HCT116 (cell line): ENCODE measurements at regions not wholly inside any gene's neighbourhood (a gene's known extent, or its start where the extent isn't known, plus 50 kb on each side); places are given as distances from the start of the nearest gene placed in this dataset.

ENCODE experiments used
- ATAC-seq: fragments of 200-7000 bp; cut with Tn5 transposase; 2 replicates; pipeline ENCODE4 v1.9.1; 2020; ENCODE audit warnings: mild to moderate bottlenecking, moderate library complexity
- BruUV-seq: library from RNA; stranded (reverse); fragments of 400-500 nt; replicated peaks from 2 replicates; lab custom pipeline; 2021; lab: Mats Ljungman, UMichigan
- CTCF ChIA-PET: fragments of 300-600 bp; sonication (Branson Sonifier 250); formaldehyde crosslinking; loops from one replicate; lab custom pipeline; 2021; ENCODE audit warnings: antibody characterized with exemption; lab: Charles Lee
- POLR2A ChIA-PET: fragments of 300-600, 350-600 bp; sonication (Branson Sonifier 250); formaldehyde crosslinking; loops from one replicate; lab custom pipeline; 2021; ENCODE audit warnings: antibody characterized with exemption; lab: Charles Lee
- RAD21 ChIA-PET, 2 experiments: fragments of 300-600 bp; sonication (Branson Sonifier 250); formaldehyde crosslinking; loops; one replicate each; lab custom pipeline; 2023; ENCODE audit warnings: low total read pairs in 2 of 2; ENCODE audit not compliant: uncharacterized antibody in 2 of 2, unreplicated experiment in 2 of 2, low non-redundant PET in 1 of 2; lab: Charles Lee
- DNase-seq: peaks from one replicate; pipeline ENCODE4 v3.0.0-alpha.2; 2010; ENCODE audit warnings: low read depth, low spot score
- H2AFZ ChIP-seq: fragments of 200-600 bp; shearing (Covaris generic), sonication (generic); 2 replicates; pipeline ENCODE4 v1.6.1; 2017; ENCODE audit warnings: low read depth, mixed run types, mixed read lengths, antibody characterized with exemption, low read length; ENCODE audit not compliant: poor library complexity, severe bottlenecking
- H3K27ac ChIP-seq: 2 replicates; pipeline ENCODE4 v1.5.1; 2012; ENCODE audit warnings: low read depth, low read length
- H3K27me3 ChIP-seq: fragments of 200-600 bp; sonication (generic); 2 replicates; pipeline ENCODE4 v1.6.1; 2016; ENCODE audit warnings: mixed run types, low read length, mixed read lengths; ENCODE audit not compliant: insufficient read depth
- H3K36me3 ChIP-seq, 2 experiments: fragments of 200-500 bp in 1 of 2; fragments of 200-600 bp in 1 of 2; sonication (Bioruptor generic) in 1 of 2; sonication (generic) in 1 of 2; 2 replicates each; pipeline versions ENCODE4 v1.5.1 to v1.6.1; 2014 to 2016; ENCODE audit warnings: low read length in 2 of 2, inconsistent platforms in 1 of 2, mixed read lengths in 1 of 2, mixed run types in 1 of 2; ENCODE audit not compliant: insufficient read depth in 2 of 2, control insufficient read depth in 1 of 2
- H3K4me1 ChIP-seq, 2 experiments: fragments of 200-600 bp in 1 of 2; sonication (generic) in 1 of 2; 2 replicates each; pipeline versions ENCODE4 v1.5.1 to v1.6.1; 2012 to 2017; ENCODE audit warnings: low read length in 2 of 2, inconsistent platforms in 1 of 2, mild to moderate bottlenecking in 1 of 2, mixed read lengths in 1 of 2, mixed run types in 1 of 2, moderate library complexity in 1 of 2; ENCODE audit not compliant: insufficient read depth in 2 of 2, control insufficient read depth in 1 of 2
- H3K4me2 ChIP-seq: fragments of 200-600 bp; sonication (generic); 2 replicates; pipeline ENCODE4 v1.6.1; 2017; ENCODE audit warnings: mixed run types, low read length, mixed read lengths
- H3K4me3 ChIP-seq, 2 experiments: fragments of 200-600 bp in 1 of 2; sonication (generic) in 1 of 2; replicated peaks in 1 of 2; 2 replicates each; pipeline ENCODE4 v1.5.1; 2011 to 2016; ENCODE audit warnings: low read length in 2 of 2, control low read depth in 1 of 2, low read depth in 1 of 2, mild to moderate bottlenecking in 1 of 2, mixed read lengths in 1 of 2, mixed run types in 1 of 2
- H3K79me2 ChIP-seq: fragments of 200-600 bp; sonication (generic); 2 replicates; pipeline ENCODE4 v1.6.1; 2017; ENCODE audit warnings: mild to moderate bottlenecking, mixed run types, low read length, moderate library complexity, mixed read lengths; ENCODE audit not compliant: insufficient read depth
- H3K9ac ChIP-seq: fragments of 200-600 bp; sonication (generic); 2 replicates; pipeline ENCODE4 v1.6.1; 2016; ENCODE audit warnings: low read length, mixed read lengths
- H3K9me2 ChIP-seq: fragments of 200-600 bp; sonication (generic), shearing (Covaris generic); 2 replicates; pipeline ENCODE4 v1.6.1; 2017; ENCODE audit warnings: mixed run types, mild to moderate bottlenecking, moderate library complexity; ENCODE audit not compliant: insufficient read depth
- H3K9me3 ChIP-seq, 2 experiments: fragments of 200-500 bp in 1 of 2; fragments of 200-600 bp in 1 of 2; sonication (Bioruptor generic) in 1 of 2; sonication (generic) in 1 of 2; 2 replicates each; pipeline ENCODE4 v1.6.1; 2014 to 2017; ENCODE audit warnings: low read length in 2 of 2, mixed read lengths in 2 of 2, inconsistent platforms in 1 of 2, low read depth in 1 of 2, mild to moderate bottlenecking in 1 of 2, mixed run types in 1 of 2, moderate library complexity in 1 of 2; ENCODE audit not compliant: control insufficient read depth in 1 of 2, insufficient read depth in 1 of 2
- H4K20me1 ChIP-seq: fragments of 200-600 bp; sonication (generic), shearing (Covaris generic); 2 replicates; pipeline ENCODE4 v1.6.1; 2017; ENCODE audit warnings: mixed run types, mild to moderate bottlenecking, moderate library complexity; ENCODE audit not compliant: insufficient read depth
- CTCF ChIP-seq, 3 experiments: fragments of 200-600 bp in 1 of 3; sonication (generic) in 1 of 3; IDR thresholded peaks in 2 of 3; conservative IDR thresholded peaks in 1 of 3; 2 replicates each; pipeline ENCODE4 v1.5.1; 2012 to 2017; ENCODE audit warnings: low read depth in 2 of 3, low read length in 2 of 3, antibody characterized with exemption in 1 of 3, borderline replicate concordance in 1 of 3, control low read depth in 1 of 3, mild to moderate bottlenecking in 1 of 3, mixed read lengths in 1 of 3, mixed run types in 1 of 3, moderate library complexity in 1 of 3; ENCODE audit not compliant: insufficient read depth in 1 of 3
- RAD21 ChIP-seq: IDR thresholded peaks from 2 replicates; pipeline ENCODE4 v1.6.1; 2012; ENCODE audit warnings: low read depth, mild to moderate bottlenecking
- ZFX ChIP-seq: fragments of 450-650 bp; IDR thresholded peaks from 2 replicates; pipeline ENCODE4 v1.6.1; 2017
- intact Hi-C: fragments of 100-400 bp; cut with micrococcal nuclease; formaldehyde crosslinking; loops from 2 replicates; pipeline ENCODE4 v1.10.0; 2022

- H3K4me2 ChIP-seq, result no peak overlapping the region
Measured at GRCh38 chr14:86798330-86798729, 1194.7 kb downstream of the GALC start.

GRCh38 chr14:86797075-86797351 lies 1196.0 kb downstream of the GALC start:
- no peak for TF ChIP-seq CTCF (IDR thresholded peaks at IDR 0.05 in 2 of 3, conservative IDR thresholded peaks at IDR 0.05 in 1 of 3; ENCODE audit: borderline replicate concordance in 1 of 3, insufficient read depth in 1 of 3, low read depth in 2 of 3, low read length in 2 of 3)
- no peak for TF ChIP-seq RAD21
- TF ChIP-seq ZFX, result no peak
- TF ChIP-seq, all 23 proteins: peak for 0
- H3K27ac ChIP-seq, result no peak overlapping the region
- no peaks in the 10 kb centered on the region for H3K36me3 ChIP-seq
- H3K4me1 ChIP-seq, result no peaks in the 10 kb centered on the region
- no peaks in the 10 kb centered on the region for H3K79me2 ChIP-seq
- H3K27me3 ChIP-seq, result no peaks in the 10 kb centered on the region
- ATAC-seq (no peak), DNase-seq (no peak)
- CTCF ChIA-PET, result no interaction called here
- RAD21 ChIA-PET, result no interaction called here
- intact Hi-C loops, result no loop called here
- H3K4me2 ChIP-seq, result no peak overlapping the region
- no peak overlapping the region for H3K9ac ChIP-seq
- H3K9me3 ChIP-seq, result peaks cover 8 to 13% of the 10 kb centered on the region in 2 experiments; a peak in 2 of 4 replicates
- no peaks in the 10 kb centered on the region for H3K9me2 ChIP-seq
- POLR2A ChIA-PET, result no interaction called here
- BruUV-seq, result no TSS peak
- H2AFZ ChIP-seq, result no peak overlapping the region
- H4K20me1 ChIP-seq, result no peaks in the 10 kb centered on the region
- no peak overlapping the region for H3K4me3 ChIP-seq

More at GRCh38 chr14:86798330-86798729, 1194.7 kb downstream of the GALC start:
- H3K9ac ChIP-seq, result no peak overlapping the region
- no peak overlapping the region for H3K4me3 ChIP-seq
- no peaks in the 10 kb centered on the region for H3K36me3 ChIP-seq
- no peaks in the 10 kb centered on the region for H3K9me2 ChIP-seq
- intact Hi-C loops, result no loop called here
- no peak overlapping the region for H2AFZ ChIP-seq
- H3K9me3 ChIP-seq, result peaks cover 13 to 18% of the 10 kb centered on the region in 2 experiments; a peak in 2 of 4 replicates
- TF ChIP-seq ZFX, result no peak
- TF ChIP-seq, all 23 proteins: peak for 0
- Histone ChIP-seq H3K27ac (no peak overlapping the region), H4K20me1 (no peaks in the 10 kb centered on the region), H3K27me3 (no peaks in the 10 kb centered on the region), H3K79me2 (no peaks in the 10 kb centered on the region), H3K4me1 (no peaks in the 10 kb centered on the region)
- BruUV-seq, result no TSS peak
- ChIA-PET CTCF (no interaction called here), RAD21 (no interaction called here), POLR2A (no interaction called here)
- no peak for ATAC-seq
- DNase-seq, result no peak
